ENCODE measurements at regions not wholly inside any gene's neighbourhood (a gene's known extent, or its start where the extent isn't known, plus 50 kb on each side); places are given as distances from the start of the nearest gene placed in this dataset.

DNA sequence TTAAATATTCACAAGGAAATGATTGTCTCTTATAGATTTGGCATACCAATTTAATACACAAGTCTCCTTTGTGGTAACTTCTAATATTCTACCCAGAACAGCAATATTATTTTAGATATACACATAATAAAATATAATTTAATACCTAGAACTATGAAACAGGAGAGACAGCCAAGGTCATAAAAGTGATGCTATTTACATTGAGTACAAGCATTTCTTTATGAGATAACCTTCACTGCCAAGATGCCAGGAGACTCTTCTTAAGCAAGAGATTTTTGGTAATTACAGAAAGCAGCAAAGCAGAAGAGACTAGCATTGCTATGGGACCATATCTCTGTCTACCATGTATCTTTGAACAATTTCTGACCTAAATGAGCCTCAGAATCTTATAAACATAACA lies 764.6 kb upstream of the GHITM start:
- no peak overlapping the region for H3K4me3 Mint-ChIP-seq (ENCODE audit: unreplicated experiment)
- H3K4me1 Mint-ChIP-seq (ENCODE audit: unreplicated experiment): peaks cover 1% of the 10 kb centered on the region
- H3K9me3 Mint-ChIP-seq (ENCODE audit: unreplicated experiment): peaks cover 1% of the 10 kb centered on the region
- DNase-seq (ENCODE audit: extremely low spot score, unreplicated experiment): no peak
- H3K27ac Mint-ChIP-seq (ENCODE audit: unreplicated experiment): no peak overlapping the region
- H3K36me3 Mint-ChIP-seq (ENCODE audit: unreplicated experiment): no peaks in the 10 kb centered on the region
- TF ChIP-seq CTCF (IDR thresholded peaks at IDR 0.05): no peak
- no peaks in the 10 kb centered on the region for H3K27me3 Mint-ChIP-seq (ENCODE audit: unreplicated experiment)

GRCh38 chr10:83375274-83375673 lies 764.0 kb upstream of the GHITM start:
- no peaks in the 10 kb centered on the region for H3K27me3 Mint-ChIP-seq (ENCODE audit: unreplicated experiment)
- H3K4me1 Mint-ChIP-seq (ENCODE audit: unreplicated experiment): peaks cover 1% of the 10 kb centered on the region
- H3K4me3 Mint-ChIP-seq (ENCODE audit: unreplicated experiment): no peak overlapping the region
- no peak overlapping the region for H3K27ac Mint-ChIP-seq (ENCODE audit: unreplicated experiment)
- DNase-seq (ENCODE audit: extremely low spot score, unreplicated experiment): no peak
- H3K36me3 Mint-ChIP-seq (ENCODE audit: unreplicated experiment): no peaks in the 10 kb centered on the region
- TF ChIP-seq CTCF (IDR thresholded peaks at IDR 0.05): no peak
- no peaks in the 10 kb centered on the region for H3K9me3 Mint-ChIP-seq (ENCODE audit: unreplicated experiment)

DNA sequence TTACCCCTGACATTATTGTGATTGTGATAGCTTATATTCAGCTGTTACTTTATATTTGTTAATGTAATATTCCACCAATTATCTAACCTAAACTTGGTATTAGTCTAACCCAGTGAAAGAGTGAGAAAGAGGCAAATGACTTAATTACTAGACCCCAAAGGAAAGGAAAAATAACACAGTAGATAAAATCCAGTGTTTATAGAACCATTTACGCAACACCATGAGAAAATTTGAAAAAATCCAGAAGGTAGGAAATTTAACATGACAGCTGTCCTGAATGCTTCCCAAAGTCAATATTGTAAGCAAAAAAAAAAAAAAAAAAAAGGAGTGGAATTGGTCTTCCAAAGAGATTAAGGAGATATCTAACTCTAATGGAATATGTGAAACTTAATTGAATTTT lies 741.5 kb upstream of the GHITM start:
- no peak for DNase-seq (ENCODE audit: extremely low spot score, unreplicated experiment)
- no peaks in the 10 kb centered on the region for H3K36me3 Mint-ChIP-seq (ENCODE audit: unreplicated experiment)
- peaks cover 4% of the 10 kb centered on the region for H3K9me3 Mint-ChIP-seq (ENCODE audit: unreplicated experiment)
- no peak overlapping the region for H3K4me3 Mint-ChIP-seq (ENCODE audit: unreplicated experiment)
- H3K27ac Mint-ChIP-seq (ENCODE audit: unreplicated experiment): peak overlapping the region; percentile 2
- H3K4me1 Mint-ChIP-seq (ENCODE audit: unreplicated experiment): peaks cover 8% of the 10 kb centered on the region
- no peak for TF ChIP-seq CTCF (IDR thresholded peaks at IDR 0.05)
- peaks cover 4% of the 10 kb centered on the region for H3K27me3 Mint-ChIP-seq (ENCODE audit: unreplicated experiment)

DNA sequence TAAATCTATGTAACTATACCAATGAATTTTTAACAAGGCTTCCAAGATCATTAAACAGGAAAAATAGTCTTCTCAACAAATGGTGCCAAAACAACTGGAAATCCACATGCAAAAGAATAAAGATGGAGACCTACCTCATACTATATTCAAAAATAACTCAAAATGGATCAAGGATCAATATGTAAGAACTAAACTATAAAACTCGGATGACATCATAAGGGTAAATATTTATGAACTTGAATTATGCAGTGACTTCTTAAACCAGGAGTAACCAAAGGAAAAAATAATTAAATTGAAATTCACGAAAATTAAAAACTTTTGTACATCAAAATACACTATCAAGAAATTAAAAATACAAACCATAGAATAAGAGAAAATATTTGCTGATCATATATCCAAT lies 728.7 kb upstream of the GHITM start:
- Mint-ChIP-seq H3K4me1 (ENCODE audit: unreplicated experiment) (no peaks in the 10 kb centered on the region), H3K27me3 (ENCODE audit: unreplicated experiment) (peaks cover 11% of the 10 kb centered on the region), H3K9me3 (ENCODE audit: unreplicated experiment) (no peaks in the 10 kb centered on the region), H3K36me3 (ENCODE audit: unreplicated experiment) (no peaks in the 10 kb centered on the region), H3K27ac (ENCODE audit: unreplicated experiment) (no peak overlapping the region), H3K4me3 (ENCODE audit: unreplicated experiment) (no peak overlapping the region)
- no peak for TF ChIP-seq CTCF (IDR thresholded peaks at IDR 0.05)
- no peak for DNase-seq (ENCODE audit: extremely low spot score, unreplicated experiment)

DNA sequence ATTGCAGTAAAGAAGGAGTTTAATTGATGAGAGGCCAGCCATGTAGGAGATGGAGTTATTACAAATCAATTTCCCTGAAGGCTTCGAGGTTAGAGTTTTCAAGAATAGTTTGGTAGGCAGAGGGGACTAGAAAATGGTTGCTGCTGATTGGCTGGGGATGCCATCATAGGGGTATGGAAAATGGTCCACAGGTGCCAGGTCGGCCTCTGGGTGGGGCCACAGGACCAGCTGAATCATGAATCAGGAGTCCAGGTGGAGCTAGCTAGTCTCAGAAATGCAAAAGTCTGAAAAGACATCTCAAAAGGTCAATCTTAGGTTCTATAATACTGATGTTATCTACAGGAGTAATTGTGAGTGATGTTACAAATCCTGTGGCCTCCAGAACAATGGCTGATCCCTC lies 714.0 kb upstream of the GHITM start:
- no peak overlapping the region for H3K27ac Mint-ChIP-seq (ENCODE audit: unreplicated experiment)
- H3K27me3 Mint-ChIP-seq (ENCODE audit: unreplicated experiment): peaks cover 8% of the 10 kb centered on the region
- H3K9me3 Mint-ChIP-seq (ENCODE audit: unreplicated experiment): peaks cover 6% of the 10 kb centered on the region
- H3K4me1 Mint-ChIP-seq (ENCODE audit: unreplicated experiment): peaks cover 4% of the 10 kb centered on the region
- no peaks in the 10 kb centered on the region for H3K36me3 Mint-ChIP-seq (ENCODE audit: unreplicated experiment)
- DNase-seq (ENCODE audit: extremely low spot score, unreplicated experiment): no peak
- TF ChIP-seq CTCF (IDR thresholded peaks at IDR 0.05): no peak
- no peak overlapping the region for H3K4me3 Mint-ChIP-seq (ENCODE audit: unreplicated experiment)

All from osteocyte (in vitro differentiated cells).